HepG2 (cell line): ENCODE measurements at regions not wholly inside any gene's neighbourhood (a gene's known extent, or its start where the extent isn't known, plus 50 kb on each side); places are given as distances from the start of the nearest gene placed in this dataset.
A peak's percentile ranks its signal among the peaks of the same experiment; 100 is the strongest.

Source experiments
- CHD4 ChIP-seq: fragments of 200-600 bp; sonication (generic); IDR thresholded peaks from 2 replicates; pipeline ENCODE4 v1.7.0; 2017; ENCODE audit warnings: mild to moderate bottlenecking, low read length, borderline replicate concordance
- CREBL2 ChIP-seq: sonication (generic); formaldehyde crosslinking; IDR thresholded peaks from 2 replicates; pipeline ENCODE4 v1.8.1; 2023; ENCODE audit warnings: missing genetic modification reagents, mild to moderate bottlenecking, borderline replicate concordance
- FOXP1 ChIP-seq, 2 experiments: fragments of 450-650 bp in 1 of 2; IDR thresholded peaks; 2 replicates each; pipeline ENCODE4 v1.6.1; 2017 to 2018; ENCODE audit warnings: antibody characterized with exemption in 1 of 2
- IKZF5 ChIP-seq: IDR thresholded peaks from 2 replicates; pipeline ENCODE4 v1.6.1; 2018; ENCODE audit warnings: missing genetic modification reagents, mild to moderate bottlenecking, missing compliant biosample characterization
- KAT7 ChIP-seq: IDR thresholded peaks from 2 replicates; pipeline ENCODE4 v1.6.1; 2018; ENCODE audit warnings: borderline replicate concordance, missing compliant biosample characterization
- MAX ChIP-seq: IDR thresholded peaks from 2 replicates; pipeline ENCODE4 v1.6.1; 2012; ENCODE audit warnings: inconsistent platforms
- MIER3 ChIP-seq: IDR thresholded peaks from 2 replicates; pipeline ENCODE4 v1.6.1; 2016; ENCODE audit warnings: missing compliant biosample characterization, borderline replicate concordance
- NR0B2 ChIP-seq: sonication (generic); formaldehyde crosslinking; IDR thresholded peaks from 2 replicates; pipeline ENCODE4 v1.4.0; 2020; ENCODE audit warnings: mild to moderate bottlenecking, missing genetic modification reagents
- PATZ1 ChIP-seq: sonication (generic); formaldehyde crosslinking; IDR thresholded peaks from 2 replicates; pipeline ENCODE4 v1.4.0; 2020; ENCODE audit warnings: missing genetic modification reagents
- ZBTB39 ChIP-seq: sonication (generic); formaldehyde crosslinking; IDR thresholded peaks from 2 replicates; pipeline ENCODE4 v1.5.0; 2020; ENCODE audit warnings: missing genetic modification reagents
- ZBTB49 ChIP-seq: sonication (generic); formaldehyde crosslinking; IDR thresholded peaks from 2 replicates; pipeline ENCODE4 v1.4.0; 2020; ENCODE audit warnings: missing genetic modification reagents, borderline replicate concordance
- ZNF136 ChIP-seq: sonication (generic); formaldehyde crosslinking; IDR thresholded peaks from 2 replicates; pipeline ENCODE4 v1.8.1; 2022; ENCODE audit warnings: low read depth, mild to moderate bottlenecking, moderate library complexity, missing genetic modification reagents
- ZNF20 ChIP-seq: sonication (generic); formaldehyde crosslinking; IDR thresholded peaks from 2 replicates; pipeline ENCODE4 v1.4.0; 2020; ENCODE audit warnings: mild to moderate bottlenecking, moderate library complexity, missing genetic modification reagents
- ZNF274 ChIP-seq: sonication (generic); formaldehyde crosslinking; IDR thresholded peaks from 2 replicates; pipeline ENCODE4 v1.5.1; 2020; ENCODE audit warnings: mild to moderate bottlenecking, missing genetic modification reagents
- ZNF326 ChIP-seq: sonication (generic); formaldehyde crosslinking; IDR thresholded peaks from 2 replicates; pipeline ENCODE4 v1.4.0; 2020; ENCODE audit warnings: missing genetic modification reagents, borderline replicate concordance
- ZNF430 ChIP-seq: sonication (generic); formaldehyde crosslinking; IDR thresholded peaks from 2 replicates; pipeline ENCODE4 v1.9.0; 2021; ENCODE audit warnings: mild to moderate bottlenecking, missing genetic modification reagents
- ZNF574 ChIP-seq: sonication (generic); formaldehyde crosslinking; IDR thresholded peaks from 2 replicates; pipeline ENCODE4 v1.4.0; 2020; ENCODE audit warnings: missing genetic modification reagents
- ZNF652 ChIP-seq: IDR thresholded peaks from 2 replicates; pipeline ENCODE4 v1.6.1; 2016; ENCODE audit warnings: low read depth, borderline replicate concordance

GRCh38 chr2:8627692-8628085, 54.2 kb upstream of the ID2 start (continued):
- peak; percentile 81; the same call in 1 of the 2 replicates for TF ChIP-seq ZBTB39 (CRISPR knock-in tag)
- TF ChIP-seq ZNF574: peak; percentile 53; the same call in 1 of the 2 replicates
- no peak for TF ChIP-seq ZNF274
- no peak for TF ChIP-seq ZBTB49 (CRISPR knock-in tag)
- peak; percentile 83; the same call in 1 of the 2 replicates for TF ChIP-seq MIER3 (CRISPR knock-in tag)
- no peak for TF ChIP-seq FOXP1 (IDR thresholded peaks at IDR 0.05)
- peak; percentile 29; the same call in 1 of the 2 replicates for TF ChIP-seq FOXP1 (CRISPR knock-in tag; IDR thresholded peaks at IDR 0.05)
- no peak for TF ChIP-seq MAX
- peak; percentile 33; the same call in 1 of the 2 replicates for TF ChIP-seq ZNF652 (CRISPR knock-in tag)
- peak; percentile 85 for TF ChIP-seq PATZ1 (CRISPR knock-in tag)
- TF ChIP-seq CHD4: 0 out of 2 replicates have a peak, but pooled peaks have one; percentile 16
- no peak for TF ChIP-seq NR0B2 (CRISPR knock-in tag)
- TF ChIP-seq ZNF326 (CRISPR knock-in tag): no peak
- TF ChIP-seq ZNF430: peak; percentile 20; the same call in 1 of the 2 replicates
- no peak; the same call in 1 of the 2 replicates for TF ChIP-seq CREBL2 (CRISPR knock-in tag)
- TF ChIP-seq ZNF20 (CRISPR knock-in tag): no peak
- TF ChIP-seq IKZF5 (CRISPR knock-in tag): peak; percentile 65; the same call in 1 of the 2 replicates
- TF ChIP-seq KAT7 (CRISPR knock-in tag): peak; percentile 93; the same call in 1 of the 2 replicates
- no peak; the same call in 1 of the 2 replicates for TF ChIP-seq ZNF136 (CRISPR knock-in tag)
